H9 (cell line): ENCODE measurements at regions not wholly inside any gene's neighbourhood (a gene's known extent, or its start where the extent isn't known, plus 50 kb on each side); places are given as distances from the start of the nearest gene placed in this dataset.

Experiments
- DNase-seq: peaks from one replicate; pipeline ENCODE4 v3.0.0-alpha.2; 2017
- H2AFZ ChIP-seq: one replicate; pipeline ENCODE4 v1.6.1; 2013; ENCODE audit warnings: mild to moderate bottlenecking, low read length, control low read depth, moderate library complexity
- H2AK5ac ChIP-seq: 2 replicates; pipeline ENCODE4 v1.6.1; 2013; ENCODE audit warnings: low read length, control low read depth, mixed read lengths; ENCODE audit not compliant: insufficient read length
- H2BK120ac ChIP-seq: one replicate; pipeline ENCODE4 v1.6.1; 2013; ENCODE audit warnings: low read depth, mild to moderate bottlenecking, low read length, control low read depth, inconsistent platforms; ENCODE audit not compliant: poor library complexity, severe bottlenecking
- H2BK12ac ChIP-seq: 2 replicates; pipeline ENCODE4 v1.6.1; 2013; ENCODE audit warnings: low read length, control low read depth, mixed read lengths, low read depth; ENCODE audit not compliant: insufficient read length
- H2BK15ac ChIP-seq: 2 replicates; pipeline ENCODE4 v1.6.1; 2013; ENCODE audit warnings: low read depth, low read length, control low read depth
- H2BK20ac ChIP-seq: one replicate; pipeline ENCODE4 v1.6.1; 2013; ENCODE audit warnings: low read depth, mild to moderate bottlenecking, low read length, control low read depth, inconsistent platforms; ENCODE audit not compliant: poor library complexity, severe bottlenecking
- H2BK5ac ChIP-seq: 2 replicates; pipeline ENCODE4 v1.6.1; 2013; ENCODE audit warnings: low read length, control low read depth, mixed read lengths; ENCODE audit not compliant: insufficient read length
- H3K14ac ChIP-seq: 2 replicates; pipeline ENCODE4 v1.6.1; 2013; ENCODE audit warnings: low read length, control low read depth; ENCODE audit not compliant: insufficient read depth
- H3K18ac ChIP-seq: 2 replicates; pipeline ENCODE4 v1.6.1; 2013; ENCODE audit warnings: low read depth, mild to moderate bottlenecking, mixed read lengths, low read length, control low read depth; ENCODE audit not compliant: insufficient read length
- H3K23ac ChIP-seq: 2 replicates; pipeline ENCODE4 v1.6.1; 2013; ENCODE audit warnings: low read length, control low read depth, mixed read lengths, low read depth; ENCODE audit not compliant: insufficient read length
- H3K23me2 ChIP-seq: 2 replicates; pipeline ENCODE4 v1.6.1; 2013; ENCODE audit warnings: low read depth, mild to moderate bottlenecking, mixed read lengths, low read length, control low read depth; ENCODE audit not compliant: insufficient read length, poor library complexity, severe bottlenecking
- H3K27ac ChIP-seq: 2 replicates; pipeline ENCODE4 v1.5.1; 2013; ENCODE audit warnings: low read length, control low read depth, mixed read lengths, low read depth; ENCODE audit not compliant: insufficient read length
- H3K27me3 ChIP-seq: 2 replicates; pipeline ENCODE4 v1.6.1; 2013; ENCODE audit warnings: low read length, control low read depth, inconsistent platforms; ENCODE audit not compliant: insufficient read depth
- H3K4ac ChIP-seq: 2 replicates; pipeline ENCODE4 v1.6.1; 2013; ENCODE audit warnings: low read depth, mild to moderate bottlenecking, control low read depth, inconsistent platforms, low read length, moderate library complexity
- H3K4me1 ChIP-seq: 2 replicates; pipeline ENCODE4 v1.6.1; 2013; ENCODE audit warnings: low read length, control low read depth, inconsistent platforms; ENCODE audit not compliant: insufficient read depth
- H3K4me2 ChIP-seq: 2 replicates; pipeline ENCODE4 v1.6.1; 2013; ENCODE audit warnings: low read length, control low read depth, mixed read lengths; ENCODE audit not compliant: insufficient read length, insufficient read depth
- H3K56ac ChIP-seq: 2 replicates; pipeline ENCODE4 v1.6.1; 2013; ENCODE audit warnings: low read depth, mild to moderate bottlenecking, mixed read lengths, low read length, control low read depth; ENCODE audit not compliant: insufficient read length
- H3K79me1 ChIP-seq: 2 replicates; pipeline ENCODE4 v1.6.1; 2013; ENCODE audit warnings: low read depth, mild to moderate bottlenecking, moderate library complexity, low read length, control low read depth, inconsistent platforms; ENCODE audit not compliant: insufficient read depth, poor library complexity, severe bottlenecking
- H3K79me2 ChIP-seq: 2 replicates; pipeline ENCODE4 v1.6.1; 2013; ENCODE audit warnings: low read length, control low read depth, inconsistent platforms; ENCODE audit not compliant: insufficient read depth
- H3K9ac ChIP-seq: 2 replicates; pipeline ENCODE4 v1.6.1; 2013; ENCODE audit warnings: low read length, control low read depth, mixed read lengths; ENCODE audit not compliant: insufficient read length; ENCODE audit errors: extremely low read depth
- H3K9me3 ChIP-seq: one replicate; pipeline ENCODE4 v1.6.1; 2013; ENCODE audit warnings: low read depth, low read length, inconsistent platforms; ENCODE audit not compliant: control insufficient read depth
- H3T11ph ChIP-seq: one replicate; pipeline ENCODE4 v1.6.1; 2013; ENCODE audit warnings: mild to moderate bottlenecking, low read length, control low read depth, inconsistent platforms
- H4K20me1 ChIP-seq: one replicate; pipeline ENCODE4 v1.6.1; 2013; ENCODE audit not compliant: control insufficient read depth, insufficient read length, insufficient read depth
- H4K5ac ChIP-seq: 2 replicates; pipeline ENCODE4 v1.6.1; 2013; ENCODE audit warnings: low read depth, mild to moderate bottlenecking, mixed read lengths, low read length, control low read depth; ENCODE audit not compliant: insufficient read length
- H4K8ac ChIP-seq: replicated peaks from 2 replicates; pipeline ENCODE4 v1.6.1; 2013; ENCODE audit warnings: low read length, control low read depth, mixed read lengths, low read depth; ENCODE audit not compliant: insufficient read length
- H4K91ac ChIP-seq: 2 replicates; pipeline ENCODE4 v1.6.1; 2013; ENCODE audit warnings: low read depth, mild to moderate bottlenecking, moderate library complexity, mixed read lengths, low read length, control low read depth; ENCODE audit not compliant: insufficient read length
- H3K27ac Mint-ChIP-seq, 3 experiments: 2 replicates in 2 of 3; 3 replicates in 1 of 3; pipeline ENCODE4 v1.8.0; 2020 to 2021; ENCODE audit warnings: mixed read lengths in 3 of 3, mild to moderate bottlenecking in 1 of 3, moderate library complexity in 1 of 3
- H3K27me3 Mint-ChIP-seq: 2 replicates; pipeline ENCODE4 v1.8.0; 2021; ENCODE audit warnings: low read depth, mild to moderate bottlenecking, moderate library complexity, mixed read lengths
- H3K36me3 Mint-ChIP-seq, 3 experiments: 2 replicates in 2 of 3; 3 replicates in 1 of 3; pipeline ENCODE4 v1.8.0; 2020 to 2021; ENCODE audit warnings: low read depth in 3 of 3, mixed read lengths in 3 of 3; ENCODE audit not compliant: insufficient read depth in 1 of 3
- H3K4me1 Mint-ChIP-seq, 2 experiments: 2 replicates each; pipeline ENCODE4 v1.8.0; 2020; ENCODE audit warnings: mixed read lengths in 2 of 2
- H3K4me3 Mint-ChIP-seq, 2 experiments: 2 replicates in 1 of 2; 3 replicates in 1 of 2; pipeline ENCODE4 v1.8.0; 2020 to 2021; ENCODE audit warnings: mild to moderate bottlenecking in 2 of 2, mixed read lengths in 2 of 2, moderate library complexity in 1 of 2
- H3K9me3 Mint-ChIP-seq, 2 experiments: 2 replicates in 1 of 2; 3 replicates in 1 of 2; pipeline ENCODE4 v1.8.0; 2020; ENCODE audit warnings: mild to moderate bottlenecking in 2 of 2, mixed read lengths in 2 of 2, moderate library complexity in 1 of 2
- CTCF ChIP-seq: fragments of 200-600 bp; sonication (generic); conservative IDR thresholded peaks from 3 replicates; pipeline ENCODE4 v1.8.0; 2021; ENCODE audit warnings: antibody characterized with exemption, mild to moderate bottlenecking

DNA sequence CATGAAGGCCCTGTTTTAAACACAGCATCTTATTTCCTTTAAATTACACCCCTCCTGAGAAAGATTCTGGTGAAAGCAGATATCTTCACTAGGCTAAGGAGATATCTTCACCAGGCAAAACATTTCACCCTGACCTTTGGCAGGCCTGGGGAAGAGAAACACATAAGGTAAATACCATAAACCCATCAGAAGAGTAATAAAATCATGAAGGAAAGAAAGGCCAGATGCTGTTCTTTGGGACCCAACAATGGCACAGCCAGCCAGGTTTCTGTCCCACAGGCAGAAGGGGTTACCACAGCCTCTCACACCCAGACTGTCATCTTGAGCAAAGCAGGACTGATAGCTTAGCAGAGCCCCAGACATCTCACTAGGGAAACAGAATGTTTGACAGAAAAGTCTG lies 125.4 kb downstream of the CCDC34 start:
- Mint-ChIP-seq H3K27ac (no peak overlapping the region), H3K4me3 (no peak overlapping the region), H3K9me3 (no peaks in the 10 kb centered on the region), H3K36me3 (no peaks in the 10 kb centered on the region), H3K4me1 (peaks cover 3 to 5% of the 10 kb centered on the region in 2 experiments; a peak in 3 of 4 replicates), H3K27me3 (peaks cover 3% of the 10 kb centered on the region; the same call in 1 of the 2 replicates)
- Histone ChIP-seq H3K18ac (no peak overlapping the region), H4K5ac (no peak overlapping the region), H3K23ac (no peak overlapping the region), H3K79me1 (no peaks in the 10 kb centered on the region), H2BK5ac (no peak overlapping the region), H2BK15ac (no peak overlapping the region), H3K56ac (no peak overlapping the region), H3K27me3 (no peaks in the 10 kb centered on the region), H3K27ac (no peak overlapping the region), H4K91ac (no peak overlapping the region), H3K79me2 (no peaks in the 10 kb centered on the region), H2BK20ac (no peak overlapping the region), H2BK12ac (no peak overlapping the region), H3K14ac (no peak overlapping the region), H2BK120ac (no peak overlapping the region), H3K4me2 (no peak overlapping the region), H3T11ph (no peak overlapping the region), H3K4ac (no peak overlapping the region), H4K20me1 (no peaks in the 10 kb centered on the region), H3K4me1 (no peaks in the 10 kb centered on the region), H3K9ac (no peak overlapping the region), H3K9me3 (no peaks in the 10 kb centered on the region), H2AK5ac (no peak overlapping the region), H2AFZ (no peak overlapping the region), H4K8ac (no peak overlapping the region), H3K23me2 (no peaks in the 10 kb centered on the region)
- no peak for DNase-seq
- TF ChIP-seq CTCF, result no peak
